VCaP (cell line): ENCODE measurements at regions not wholly inside any gene's neighbourhood (a gene's known extent, or its start where the extent isn't known, plus 50 kb on each side); places are given as distances from the start of the nearest gene placed in this dataset.

Experiments
- H3K27ac ChIP-seq: fragments of 450-650 bp; 2 replicates; pipeline ENCODE4 v1.5.1; 2017
- TF ChIP-seq, protein P1 (sequence below): fragments of 450-650 bp; conservative IDR thresholded peaks from 2 replicates; pipeline ENCODE4 v1.5.1; 2017; ENCODE audit warnings: mild to moderate bottlenecking, moderate library complexity

DNA sequence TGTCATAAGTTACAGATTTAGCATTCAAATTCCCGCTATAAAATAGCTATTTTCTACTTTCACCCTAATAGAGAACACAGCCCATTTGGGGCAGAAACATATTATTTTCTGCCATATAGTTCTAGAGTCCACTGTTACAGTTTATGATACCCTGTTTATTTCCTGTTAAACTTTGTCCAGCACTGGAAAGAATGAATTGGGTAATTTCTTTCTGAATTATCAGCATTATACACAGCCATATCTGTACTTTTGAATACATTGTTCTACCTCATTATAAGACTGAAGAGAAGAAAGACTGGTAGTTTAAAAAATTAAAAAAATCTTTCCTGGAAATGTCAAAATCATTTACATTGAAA, 332.1 kb downstream of the DIRAS2 start:
- no peak overlapping the region for H3K27ac ChIP-seq
- TF ChIP-seq, protein P1, sequence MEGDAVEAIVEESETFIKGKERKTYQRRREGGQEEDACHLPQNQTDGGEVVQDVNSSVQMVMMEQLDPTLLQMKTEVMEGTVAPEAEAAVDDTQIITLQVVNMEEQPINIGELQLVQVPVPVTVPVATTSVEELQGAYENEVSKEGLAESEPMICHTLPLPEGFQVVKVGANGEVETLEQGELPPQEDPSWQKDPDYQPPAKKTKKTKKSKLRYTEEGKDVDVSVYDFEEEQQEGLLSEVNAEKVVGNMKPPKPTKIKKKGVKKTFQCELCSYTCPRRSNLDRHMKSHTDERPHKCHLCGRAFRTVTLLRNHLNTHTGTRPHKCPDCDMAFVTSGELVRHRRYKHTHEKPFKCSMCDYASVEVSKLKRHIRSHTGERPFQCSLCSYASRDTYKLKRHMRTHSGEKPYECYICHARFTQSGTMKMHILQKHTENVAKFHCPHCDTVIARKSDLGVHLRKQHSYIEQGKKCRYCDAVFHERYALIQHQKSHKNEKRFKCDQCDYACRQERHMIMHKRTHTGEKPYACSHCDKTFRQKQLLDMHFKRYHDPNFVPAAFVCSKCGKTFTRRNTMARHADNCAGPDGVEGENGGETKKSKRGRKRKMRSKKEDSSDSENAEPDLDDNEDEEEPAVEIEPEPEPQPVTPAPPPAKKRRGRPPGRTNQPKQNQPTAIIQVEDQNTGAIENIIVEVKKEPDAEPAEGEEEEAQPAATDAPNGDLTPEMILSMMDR: no peak

DNA sequence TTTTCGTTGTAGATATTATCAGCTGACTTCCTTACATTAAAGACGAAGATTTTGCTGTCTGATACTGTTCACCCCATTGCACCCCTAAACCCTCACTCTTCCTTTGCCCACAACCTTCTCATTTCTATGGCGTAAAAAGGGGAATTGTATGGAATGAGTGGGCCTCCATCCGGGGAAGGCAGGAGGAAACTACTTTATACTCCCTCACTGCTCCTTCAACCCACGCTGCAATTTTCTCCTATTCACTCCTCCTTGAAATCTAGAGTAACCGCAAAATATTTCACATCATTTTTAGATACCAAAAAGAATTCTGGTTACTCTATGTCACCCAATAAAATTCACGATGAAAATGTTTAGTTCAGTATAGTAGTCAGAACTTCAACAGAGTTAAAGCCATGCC, 330.8 kb downstream of the DIRAS2 start:
- TF ChIP-seq, protein P1: no peak

DNA sequence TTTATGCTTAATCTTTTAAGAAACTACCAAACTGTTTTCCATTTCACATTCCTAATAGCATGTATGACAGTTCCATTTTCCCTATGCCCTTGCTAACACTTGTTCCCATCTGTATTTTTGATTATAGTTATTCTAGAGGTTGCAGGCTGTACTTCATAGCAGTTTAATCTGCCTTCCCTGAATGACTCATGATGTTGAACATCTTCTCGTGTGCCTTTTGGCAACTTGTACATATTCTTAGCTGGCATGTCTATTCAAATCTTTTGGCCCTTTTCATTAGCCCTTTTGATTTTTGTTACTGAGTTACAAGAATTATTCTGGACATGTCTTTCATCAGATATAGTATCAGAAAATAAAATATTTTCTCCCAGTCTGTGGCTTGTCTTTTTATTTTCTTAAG, 320.3 kb downstream of the DIRAS2 start:
- TF ChIP-seq, protein P1: no peak
- H3K27ac ChIP-seq: no peak overlapping the region

More for the DNA sequence above, 330.8 kb downstream of the DIRAS2 start:
- no peak overlapping the region for H3K27ac ChIP-seq

DNA sequence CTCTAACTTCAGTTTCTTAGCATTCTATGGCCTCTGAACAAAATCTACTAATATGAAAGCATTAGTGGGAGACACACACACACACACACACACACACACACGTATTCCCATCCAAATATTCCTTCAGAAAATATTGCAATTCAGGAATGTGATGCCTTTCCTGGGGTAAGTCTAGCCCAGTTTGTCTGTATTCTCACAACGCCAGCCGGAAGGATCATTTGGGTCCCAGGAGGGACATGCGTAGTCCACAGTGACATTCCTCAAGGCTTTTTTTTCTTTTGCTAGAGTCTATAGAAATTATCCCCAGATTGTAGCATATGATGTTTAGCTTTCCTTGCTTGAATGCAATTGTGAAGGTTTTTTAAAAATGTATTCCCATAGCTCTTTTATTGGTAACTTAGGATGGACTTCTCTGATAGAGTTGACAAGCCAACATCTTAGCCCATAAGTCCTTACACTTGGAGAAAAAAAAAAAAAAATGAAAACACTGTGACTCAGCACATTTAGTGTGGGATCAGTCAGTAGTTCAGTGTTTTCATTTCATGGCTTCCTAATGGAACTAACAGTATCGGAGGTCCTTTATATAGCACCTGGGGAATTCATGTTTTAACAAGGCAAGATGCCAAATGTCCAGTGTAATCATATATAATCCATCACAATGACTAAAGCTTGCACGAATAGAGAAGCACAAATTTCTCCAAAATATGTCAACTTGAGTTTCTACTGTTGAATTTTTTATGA, 316.5 kb downstream of the DIRAS2 start:
- no peak overlapping the region for H3K27ac ChIP-seq
- TF ChIP-seq, protein P1: no peak

DNA sequence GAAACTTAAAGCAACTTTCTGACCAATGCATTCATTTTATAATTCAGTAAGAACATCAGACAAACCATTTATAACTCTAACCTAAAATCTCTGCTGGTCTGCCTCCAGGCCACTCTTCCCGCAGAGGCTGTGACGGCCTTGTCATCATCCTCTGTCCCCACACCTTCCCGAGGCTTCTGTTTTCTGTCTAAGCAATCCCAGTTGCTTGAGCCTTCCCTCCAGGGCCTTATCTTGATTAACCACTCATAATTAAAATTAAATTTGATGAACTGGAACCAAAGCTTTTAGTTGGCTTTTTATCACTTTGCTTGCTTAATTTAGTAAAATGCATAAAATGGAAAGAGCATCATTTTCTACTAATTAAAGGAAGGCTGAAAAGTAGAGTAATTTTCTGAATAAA, 312.4 kb downstream of the DIRAS2 start:
- no peak overlapping the region for H3K27ac ChIP-seq
- TF ChIP-seq, protein P1: no peak

DNA sequence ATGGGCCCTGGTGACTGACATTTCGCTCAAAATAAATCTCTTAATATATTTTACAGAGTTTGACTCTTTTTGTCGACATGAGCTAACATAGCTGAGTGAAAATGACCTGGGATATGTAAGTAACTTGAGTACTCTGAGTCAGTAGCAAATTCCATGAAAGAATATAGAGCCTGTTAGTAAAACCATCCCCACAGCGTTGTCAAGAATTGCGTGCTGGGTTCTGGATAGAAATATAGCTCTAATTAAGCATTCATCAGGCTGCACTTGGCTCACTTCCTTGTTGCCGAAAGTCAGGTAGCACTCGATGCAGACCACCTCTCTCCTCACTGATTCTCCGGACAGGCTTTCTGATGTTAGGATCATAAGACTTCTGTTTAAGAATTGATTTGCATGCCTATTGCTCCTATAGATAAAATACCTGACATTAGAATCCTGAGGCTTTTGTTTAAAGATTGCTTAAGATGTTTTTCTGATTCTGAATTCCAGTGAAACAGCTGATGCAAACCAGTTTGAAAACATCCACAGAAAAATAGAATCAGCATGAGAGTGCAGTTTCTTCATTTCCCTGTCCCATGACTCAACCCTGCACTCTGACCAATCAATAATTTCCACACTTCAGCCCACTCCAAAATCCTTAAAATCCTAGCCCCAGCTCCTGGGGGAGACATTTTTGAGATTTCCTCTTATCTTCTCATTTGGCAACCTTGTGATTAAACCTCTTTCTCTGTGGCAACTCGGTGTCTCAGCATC, 310.6 kb downstream of the DIRAS2 start:
- H3K27ac ChIP-seq: no peak overlapping the region
- TF ChIP-seq, protein P1: no peak

DNA sequence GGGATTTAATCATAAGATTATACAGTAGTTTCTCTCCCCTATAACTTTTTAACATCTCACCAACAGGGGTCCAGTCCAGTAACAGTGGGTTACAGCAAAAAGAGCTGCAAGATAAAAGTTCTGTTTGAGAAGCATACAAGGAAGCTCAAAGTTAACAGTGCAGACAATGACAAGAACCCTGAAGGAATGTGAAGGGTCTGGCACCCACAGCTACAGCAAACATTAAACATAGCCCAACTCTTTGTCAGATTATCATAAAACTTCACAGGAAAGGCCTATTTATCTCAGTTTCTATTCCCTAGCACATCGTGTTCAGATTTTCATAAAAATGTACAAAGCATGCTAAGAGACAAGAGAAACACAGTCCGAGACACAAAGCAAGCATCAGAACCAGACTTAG, 309.4 kb downstream of the DIRAS2 start:
- TF ChIP-seq, protein P1: no peak
- no peak overlapping the region for H3K27ac ChIP-seq
